MM.1S (cell line): ENCODE measurements at regions not wholly inside any gene's neighbourhood (a gene's known extent, or its start where the extent isn't known, plus 50 kb on each side); places are given as distances from the start of the nearest gene placed in this dataset.

Source experiments
- DNase-seq: peaks from one replicate; pipeline ENCODE4 v3.0.0-alpha.2; 2015
- H2AFZ ChIP-seq: fragments of 300-600 bp; sonication (generic); 2 replicates; pipeline ENCODE4 v1.6.0; 2016; ENCODE audit warnings: antibody characterized with exemption, low read length
- H3F3A ChIP-seq: fragments of 300-600 bp; sonication (generic); 2 replicates; pipeline ENCODE4 v1.6.1; 2016; ENCODE audit warnings: mild to moderate bottlenecking, antibody characterized with exemption, low read length, moderate library complexity, mixed read lengths; ENCODE audit not compliant: insufficient read depth
- H3K27ac ChIP-seq: fragments of 300-600 bp; sonication (generic); 2 replicates; pipeline ENCODE4 v1.5.1; 2016; ENCODE audit warnings: mild to moderate bottlenecking, low read length
- H3K27me3 ChIP-seq: fragments of 300-600 bp; sonication (generic); replicated peaks from 2 replicates; pipeline ENCODE4 v1.6.0; 2016; ENCODE audit warnings: low read length; ENCODE audit not compliant: insufficient read depth
- H3K36me3 ChIP-seq: fragments of 300-600 bp; sonication (generic); replicated peaks from 2 replicates; pipeline ENCODE4 v1.6.1; 2016; ENCODE audit warnings: mild to moderate bottlenecking, low read length, mixed read lengths; ENCODE audit not compliant: insufficient read depth
- H3K4me1 ChIP-seq: fragments of 300-600 bp; sonication (generic); 2 replicates; pipeline ENCODE4 v1.6.1; 2016; ENCODE audit warnings: low read length, mixed read lengths
- H3K4me2 ChIP-seq: fragments of 300-600 bp; sonication (generic); 2 replicates; pipeline ENCODE4 v1.6.0; 2016; ENCODE audit warnings: low read depth, low read length
- H3K4me3 ChIP-seq: fragments of 300-600 bp; sonication (generic); 2 replicates; pipeline ENCODE4 v1.5.1; 2016; ENCODE audit warnings: low read length, mixed read lengths
- H3K79me2 ChIP-seq: fragments of 300-600 bp; sonication (generic); 2 replicates; pipeline ENCODE4 v1.6.1; 2016; ENCODE audit warnings: mixed run types, low read length, mixed read lengths
- H3K9ac ChIP-seq: fragments of 300-600 bp; sonication (generic); 2 replicates; pipeline ENCODE4 v1.6.1; 2016; ENCODE audit warnings: low read length, mixed read lengths
- H3K9me2 ChIP-seq: fragments of 300-600 bp; sonication (generic); replicated peaks from 2 replicates; pipeline ENCODE4 v1.6.1; 2016; ENCODE audit warnings: mild to moderate bottlenecking, low read length, mixed read lengths; ENCODE audit not compliant: insufficient read depth
- H3K9me3 ChIP-seq: fragments of 300-600 bp; sonication (generic); replicated peaks from 2 replicates; pipeline ENCODE4 v1.6.1; 2016; ENCODE audit warnings: mild to moderate bottlenecking, low read length, mixed read lengths; ENCODE audit not compliant: insufficient read depth
- H4K20me1 ChIP-seq: fragments of 300-600 bp; sonication (generic); 2 replicates; pipeline ENCODE4 v1.6.1; 2016; ENCODE audit warnings: mild to moderate bottlenecking, low read length, moderate library complexity, mixed read lengths; ENCODE audit not compliant: insufficient read depth
- EZH2 ChIP-seq: fragments of 300-600 bp; sonication (generic); optimal IDR thresholded peaks from 2 replicates; pipeline ENCODE3; 2017; ENCODE audit warnings: low read depth, mild to moderate bottlenecking, antibody characterized with exemption, low read length, mixed read lengths
- EZH2phosphoT487 ChIP-seq: fragments of 300-600 bp; sonication (generic); IDR thresholded peaks from 2 replicates; pipeline ENCODE4 v1.6.1; 2018; ENCODE audit warnings: antibody characterized with exemption, low read length
- TF ChIP-seq, protein P1 (sequence below): fragments of 300-600 bp; sonication (generic); IDR thresholded peaks from 2 replicates; pipeline ENCODE4 v1.5.1; 2016; ENCODE audit warnings: antibody characterized with exemption, low read length, mixed read lengths

DNA sequence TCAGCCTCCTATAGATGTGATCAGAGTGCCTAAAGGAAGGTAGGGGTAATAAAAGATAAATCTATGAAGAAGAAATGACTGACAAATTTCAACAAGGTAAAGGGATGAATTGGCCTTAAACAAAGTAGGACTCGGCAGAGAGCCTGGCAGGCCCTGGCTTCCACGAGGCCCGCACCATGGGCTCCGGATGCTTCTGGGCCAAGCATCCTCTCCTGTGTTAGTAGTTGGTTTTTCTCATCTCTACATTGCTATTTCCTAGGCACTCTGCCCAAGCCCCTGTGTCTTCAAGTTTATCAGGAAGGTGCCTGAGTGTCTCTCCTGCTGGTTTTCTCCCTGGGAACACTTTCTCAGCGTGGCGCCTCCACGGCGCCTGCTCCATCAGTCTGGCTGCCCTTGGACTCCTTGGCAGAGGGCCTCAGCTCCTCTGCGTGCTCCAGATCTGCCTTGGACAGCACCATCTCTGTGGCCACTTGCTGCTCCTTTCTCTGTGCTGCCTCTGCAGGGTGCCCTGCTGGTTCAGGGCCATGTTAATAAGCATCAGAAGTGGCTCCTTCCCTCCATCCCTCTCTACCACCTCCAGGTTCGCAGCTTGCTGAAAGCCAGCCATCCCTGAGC is 413.3 kb upstream of the DPP6 start:
- H3K4me2 ChIP-seq: no peak overlapping the region
- DNase-seq: no peak
- no peak overlapping the region for H3K27ac ChIP-seq
- no peaks in the 10 kb centered on the region for H3K79me2 ChIP-seq
- H3F3A ChIP-seq: no peaks in the 10 kb centered on the region
- H4K20me1 ChIP-seq: no peaks in the 10 kb centered on the region
- H3K4me3 ChIP-seq: no peak overlapping the region
- no peaks in the 10 kb centered on the region for H3K36me3 ChIP-seq
- H3K4me1 ChIP-seq: no peaks in the 10 kb centered on the region
- no peak overlapping the region for H2AFZ ChIP-seq
- no peaks in the 10 kb centered on the region for H3K9me3 ChIP-seq
- TF ChIP-seq, protein P1, sequence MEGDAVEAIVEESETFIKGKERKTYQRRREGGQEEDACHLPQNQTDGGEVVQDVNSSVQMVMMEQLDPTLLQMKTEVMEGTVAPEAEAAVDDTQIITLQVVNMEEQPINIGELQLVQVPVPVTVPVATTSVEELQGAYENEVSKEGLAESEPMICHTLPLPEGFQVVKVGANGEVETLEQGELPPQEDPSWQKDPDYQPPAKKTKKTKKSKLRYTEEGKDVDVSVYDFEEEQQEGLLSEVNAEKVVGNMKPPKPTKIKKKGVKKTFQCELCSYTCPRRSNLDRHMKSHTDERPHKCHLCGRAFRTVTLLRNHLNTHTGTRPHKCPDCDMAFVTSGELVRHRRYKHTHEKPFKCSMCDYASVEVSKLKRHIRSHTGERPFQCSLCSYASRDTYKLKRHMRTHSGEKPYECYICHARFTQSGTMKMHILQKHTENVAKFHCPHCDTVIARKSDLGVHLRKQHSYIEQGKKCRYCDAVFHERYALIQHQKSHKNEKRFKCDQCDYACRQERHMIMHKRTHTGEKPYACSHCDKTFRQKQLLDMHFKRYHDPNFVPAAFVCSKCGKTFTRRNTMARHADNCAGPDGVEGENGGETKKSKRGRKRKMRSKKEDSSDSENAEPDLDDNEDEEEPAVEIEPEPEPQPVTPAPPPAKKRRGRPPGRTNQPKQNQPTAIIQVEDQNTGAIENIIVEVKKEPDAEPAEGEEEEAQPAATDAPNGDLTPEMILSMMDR: no peak
- no peak for TF ChIP-seq EZH2
- TF ChIP-seq EZH2phosphoT487: no peak
- H3K27me3 ChIP-seq: no peaks in the 10 kb centered on the region
- H3K9me2 ChIP-seq: no peaks in the 10 kb centered on the region
- no peak overlapping the region for H3K9ac ChIP-seq

DNA sequence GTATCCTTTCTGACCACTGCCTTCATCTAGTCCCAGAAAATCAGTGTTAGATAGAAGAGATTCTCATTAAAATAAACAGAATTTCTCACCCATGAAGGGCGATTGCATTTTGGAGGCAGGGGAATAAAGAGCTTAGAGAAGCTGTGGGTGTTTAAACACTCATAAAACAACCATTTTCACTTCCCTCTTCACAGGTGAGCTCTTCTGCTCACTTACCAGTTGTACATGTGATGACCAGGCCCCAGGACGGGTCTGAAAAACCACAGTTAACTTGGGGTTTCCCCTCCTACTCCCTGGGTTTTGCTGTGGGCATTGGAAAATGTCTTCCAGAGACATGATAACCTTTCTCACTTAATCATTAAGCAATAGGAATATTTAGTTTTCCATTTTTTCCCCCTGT is 411.6 kb upstream of the DPP6 start:
- H2AFZ ChIP-seq: no peak overlapping the region
- H3K4me3 ChIP-seq: no peak overlapping the region
- no peak overlapping the region for H3K9ac ChIP-seq
- TF ChIP-seq, protein P1: no peak
- TF ChIP-seq EZH2phosphoT487 (no peak), EZH2 (no peak)
- no peaks in the 10 kb centered on the region for H4K20me1 ChIP-seq
- no peaks in the 10 kb centered on the region for H3K79me2 ChIP-seq
- peak; percentile 11 for DNase-seq
- H3K9me3 ChIP-seq: no peaks in the 10 kb centered on the region
- H3F3A ChIP-seq: no peaks in the 10 kb centered on the region
- H3K4me2 ChIP-seq: no peak overlapping the region
- H3K27me3 ChIP-seq: no peaks in the 10 kb centered on the region
- H3K27ac ChIP-seq: no peak overlapping the region
- no peaks in the 10 kb centered on the region for H3K4me1 ChIP-seq
- H3K9me2 ChIP-seq: no peaks in the 10 kb centered on the region
- H3K36me3 ChIP-seq: no peaks in the 10 kb centered on the region

DNA sequence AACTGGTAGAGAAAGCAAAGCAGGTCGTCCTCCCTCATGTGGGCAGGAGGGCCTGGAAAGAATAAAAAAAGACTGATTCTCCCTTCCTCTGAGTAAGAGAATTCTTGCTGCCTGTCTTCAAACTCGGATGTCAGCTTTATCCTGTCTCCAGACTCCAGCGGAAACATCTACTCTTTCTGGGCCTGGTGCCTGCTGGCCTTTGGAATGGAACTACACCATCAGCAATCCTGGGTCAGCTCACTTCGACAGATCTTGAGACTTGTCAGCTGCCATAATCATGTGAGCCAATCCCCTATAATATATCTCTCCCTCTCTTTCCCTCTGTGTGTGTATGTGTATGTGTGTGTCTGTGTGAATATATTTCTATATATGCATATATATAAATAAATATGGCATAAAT is 411.0 kb upstream of the DPP6 start:
- H3K4me3 ChIP-seq: no peak overlapping the region
- no peaks in the 10 kb centered on the region for H3K9me3 ChIP-seq
- no peak for DNase-seq
- H3K4me2 ChIP-seq: no peak overlapping the region
- no peaks in the 10 kb centered on the region for H3K79me2 ChIP-seq
- TF ChIP-seq EZH2phosphoT487: no peak
- TF ChIP-seq, protein P1: no peak
- no peak overlapping the region for H3K9ac ChIP-seq
- no peaks in the 10 kb centered on the region for H3K36me3 ChIP-seq
- H3K27me3 ChIP-seq: no peaks in the 10 kb centered on the region
- no peaks in the 10 kb centered on the region for H3K4me1 ChIP-seq
- H4K20me1 ChIP-seq: no peaks in the 10 kb centered on the region
- H2AFZ ChIP-seq: no peak overlapping the region
- no peak overlapping the region for H3K27ac ChIP-seq
- H3K9me2 ChIP-seq: no peaks in the 10 kb centered on the region
- H3F3A ChIP-seq: no peaks in the 10 kb centered on the region
